ENCODE measurements at regions not wholly inside any gene's neighbourhood (a gene's known extent, or its start where the extent isn't known, plus 50 kb on each side); places are given as distances from the start of the nearest gene placed in this dataset.

DNA sequence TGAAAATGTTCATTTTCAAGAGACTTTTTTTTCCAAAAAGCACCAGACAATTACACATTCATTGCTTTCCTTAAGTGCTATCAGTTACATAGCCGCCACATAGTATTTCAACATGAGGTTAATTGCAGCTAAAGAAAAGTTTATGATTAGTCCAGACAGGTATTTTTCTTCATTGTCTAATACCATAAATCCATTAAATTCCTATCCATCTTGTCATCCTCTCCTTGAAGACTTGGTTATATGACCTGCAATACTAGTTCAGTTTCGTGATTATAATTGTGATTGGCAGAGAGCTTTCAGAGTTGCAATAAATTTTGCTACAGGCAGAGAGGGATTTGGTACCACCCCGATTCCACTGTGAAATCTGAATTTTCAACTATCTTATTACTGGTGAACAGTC, 437.7 kb downstream of the GPATCH2 start:
- no peak for DNase-seq

DNA sequence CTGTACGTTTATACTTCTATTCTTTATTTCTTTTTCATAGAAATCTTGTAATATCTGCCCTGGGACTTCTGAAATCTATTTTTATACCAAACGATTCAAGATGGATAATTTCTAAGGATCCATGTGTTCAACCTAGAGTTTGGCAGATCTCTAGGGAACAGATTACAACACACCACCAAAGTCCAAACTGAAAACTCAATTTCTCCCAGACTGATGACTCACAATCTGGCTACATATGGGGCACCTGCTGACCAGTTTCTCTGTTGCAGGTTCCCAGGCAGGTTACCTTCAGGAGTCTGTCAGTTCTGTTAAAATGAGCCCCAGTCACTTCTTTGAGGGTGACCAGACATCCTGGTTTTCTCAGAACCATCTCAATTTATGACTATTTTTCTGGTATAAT, 439.4 kb downstream of the GPATCH2 start:
- no peak for DNase-seq

DNA sequence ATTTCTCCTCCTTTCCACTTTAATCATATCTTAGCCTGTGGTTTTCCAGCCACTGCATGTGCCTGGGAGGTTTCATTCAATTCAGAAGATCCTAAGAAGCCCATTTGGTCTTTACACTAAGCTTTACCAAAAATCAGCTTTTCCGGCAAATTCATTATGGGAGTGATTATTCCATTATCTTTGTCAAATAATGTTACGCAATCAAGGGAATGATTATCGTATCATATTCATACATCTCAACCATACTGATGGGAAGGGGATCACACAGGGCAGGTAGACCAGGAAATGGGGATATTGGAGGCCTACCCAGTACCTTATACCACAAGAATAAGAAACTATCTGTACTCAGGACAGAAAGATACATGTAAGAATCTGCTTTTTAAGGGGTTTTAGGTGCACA, 440.5 kb downstream of the GPATCH2 start:
- DNase-seq, result no peak

DNA sequence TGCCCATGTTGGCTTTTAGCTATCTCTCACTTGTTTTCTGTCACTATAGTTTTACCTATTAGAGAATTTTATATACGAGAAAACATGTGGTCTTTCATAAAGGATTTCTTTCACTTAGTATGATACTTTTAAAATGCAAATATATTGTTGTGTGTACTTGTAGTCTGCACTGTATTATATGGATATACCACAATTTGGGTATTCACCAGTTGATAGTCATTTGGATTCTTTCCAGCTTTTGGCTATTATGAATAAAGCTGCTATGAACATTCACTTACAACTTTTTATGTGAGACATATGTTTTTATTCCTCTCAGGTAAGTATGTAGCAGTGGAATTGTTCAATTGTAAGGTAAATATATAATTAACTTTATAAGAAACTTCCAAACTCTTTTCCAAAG, 441.5 kb downstream of the GPATCH2 start:
- no peak for DNase-seq

DNA sequence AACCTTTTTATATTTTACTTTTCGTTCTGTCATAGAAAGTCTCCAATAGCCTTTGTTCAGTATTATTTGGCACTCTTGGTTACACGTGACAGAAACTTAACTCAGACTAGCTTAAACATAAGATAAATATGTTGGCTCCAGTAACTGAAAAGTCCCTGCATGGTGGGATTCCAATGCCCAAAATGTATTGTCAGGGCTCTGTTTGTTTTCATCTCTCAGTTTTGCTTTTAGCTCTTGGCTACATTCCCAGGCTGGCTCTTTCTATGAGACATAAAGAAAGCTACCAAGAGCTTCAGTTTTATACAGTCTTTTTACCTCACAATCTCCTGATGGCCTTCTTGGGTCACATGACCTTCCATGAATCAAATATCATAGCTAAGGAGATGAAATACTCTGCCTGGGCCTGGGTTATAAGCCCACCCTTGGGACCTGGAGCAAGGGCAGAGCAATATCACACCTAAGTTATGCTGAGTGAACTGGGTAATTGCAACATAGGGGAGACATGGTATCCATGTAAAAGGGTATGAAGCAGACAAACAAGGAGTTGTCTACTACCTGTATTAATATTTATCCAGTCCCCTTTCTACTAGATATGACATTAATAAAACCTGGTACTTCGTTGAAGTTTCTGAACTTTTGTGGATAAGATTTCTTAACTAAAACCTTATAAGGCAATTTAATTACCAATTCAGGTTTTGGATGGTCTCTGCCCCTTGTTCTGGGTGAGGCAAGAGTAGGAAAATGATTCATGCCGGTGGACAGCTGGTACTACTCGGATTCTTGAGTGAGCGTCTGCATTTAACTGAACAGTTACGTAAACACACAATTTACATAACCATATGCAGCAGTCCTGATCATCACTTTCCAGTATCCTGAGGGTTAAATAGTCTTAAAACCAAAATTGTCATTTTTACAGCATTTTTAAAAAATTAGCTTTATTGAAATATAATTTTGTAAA, 442.3 kb downstream of the GPATCH2 start:
- DNase-seq, result no peak

DNA sequence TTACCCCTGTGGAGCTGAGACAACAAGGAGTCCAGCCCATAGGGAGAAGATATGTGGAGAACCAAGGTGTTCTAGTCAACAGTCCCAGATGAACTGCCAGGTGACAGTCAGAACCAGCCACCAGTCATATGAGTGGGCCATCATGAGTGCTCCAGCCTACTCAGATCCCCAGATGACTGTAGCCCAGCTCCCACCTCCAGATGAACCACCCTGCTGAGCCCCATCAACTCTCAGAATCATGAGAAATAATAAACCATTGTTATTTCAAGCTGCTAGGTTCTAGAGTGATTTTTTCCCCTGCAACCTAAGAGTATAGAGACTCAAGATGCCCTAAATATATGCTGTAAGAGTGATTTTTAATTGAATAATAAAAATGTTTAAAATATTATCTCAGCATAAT, 444.2 kb downstream of the GPATCH2 start:
- no peak for DNase-seq

DNA sequence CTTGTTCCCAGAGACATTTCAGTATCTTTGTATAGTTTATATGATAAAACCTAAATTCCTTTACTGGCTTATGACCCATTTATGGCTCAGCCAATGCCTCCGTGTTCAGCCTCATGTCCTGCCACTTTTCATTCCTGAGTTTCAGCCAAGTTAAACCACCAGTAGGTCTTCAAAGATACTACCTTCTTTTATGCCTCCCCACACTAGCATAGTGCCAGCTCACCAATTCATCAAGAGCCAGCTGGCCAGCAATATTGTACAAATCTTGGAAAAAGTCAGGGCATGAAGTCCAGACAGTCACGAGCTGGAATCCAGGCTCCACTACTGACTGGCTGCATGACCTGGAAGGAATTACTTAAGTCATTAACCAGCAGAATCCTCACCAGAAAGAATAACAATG, 446.0 kb downstream of the GPATCH2 start:
- no peak for DNase-seq

DNA sequence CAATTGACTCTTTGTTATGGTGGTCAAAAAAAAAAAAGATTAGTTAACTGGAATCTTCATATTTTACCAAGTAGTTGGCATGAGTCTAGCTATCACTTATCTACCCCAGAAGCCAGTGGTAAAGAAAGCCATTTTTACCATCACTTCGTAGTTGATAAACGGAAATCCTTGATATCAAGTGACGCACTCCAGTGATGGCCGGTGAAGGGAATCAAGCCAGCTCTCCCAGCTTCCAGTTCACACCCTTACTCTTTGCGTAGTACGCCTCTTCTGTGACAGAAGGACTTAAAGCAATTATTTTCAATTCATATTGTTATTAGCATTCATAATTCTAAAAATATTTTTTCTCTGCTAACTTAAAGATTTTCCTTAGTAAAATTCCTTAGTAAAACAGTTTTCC, 447.9 kb downstream of the GPATCH2 start:
- DNase-seq, result no peak

DNA sequence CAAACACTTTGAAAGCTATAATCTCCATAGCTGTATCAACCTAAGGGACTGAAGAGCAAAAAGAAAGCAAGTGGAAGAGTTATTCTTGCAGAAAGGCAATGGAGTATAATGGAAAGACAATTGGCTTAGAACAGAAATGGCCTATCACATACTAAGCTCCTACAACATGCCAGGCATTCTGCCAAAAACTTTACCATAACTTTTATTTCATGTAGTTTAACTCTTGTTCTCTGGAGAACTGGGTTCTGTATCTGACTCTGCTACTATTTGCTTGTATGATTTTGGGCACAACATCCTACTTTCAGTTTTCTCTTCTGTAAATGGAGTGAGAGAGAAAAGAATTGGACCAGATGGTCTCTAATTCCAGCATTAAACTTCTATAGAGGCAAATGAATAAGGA, 449.1 kb downstream of the GPATCH2 start:
- DNase-seq, result no peak

DNA sequence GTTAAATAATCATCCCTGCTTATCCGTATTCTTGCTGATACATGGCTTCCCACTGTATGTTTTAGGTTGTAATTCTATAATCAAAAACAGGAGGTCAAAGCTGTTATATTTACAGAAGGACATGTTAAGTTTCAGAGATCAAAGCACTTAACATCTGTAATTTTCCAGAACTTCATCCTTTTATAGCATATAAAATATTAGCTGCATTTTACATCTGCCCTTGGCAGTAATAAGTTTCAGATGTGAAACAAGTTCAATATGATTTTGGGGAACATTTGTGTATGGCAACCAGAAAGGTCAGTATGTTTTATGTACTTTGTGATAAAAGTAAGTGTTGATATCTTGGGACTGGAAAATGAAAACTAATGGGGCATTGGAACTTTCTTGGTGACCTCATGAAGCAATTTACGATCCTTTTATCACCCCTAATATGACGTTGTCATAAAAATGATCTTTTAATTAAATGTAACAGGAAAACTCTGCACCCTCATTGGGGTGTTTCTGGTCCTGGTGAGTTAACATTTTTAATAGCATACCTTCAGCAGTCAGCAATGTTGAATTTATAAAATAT, 449.6 kb downstream of the GPATCH2 start:
- no peak for DNase-seq

DNA sequence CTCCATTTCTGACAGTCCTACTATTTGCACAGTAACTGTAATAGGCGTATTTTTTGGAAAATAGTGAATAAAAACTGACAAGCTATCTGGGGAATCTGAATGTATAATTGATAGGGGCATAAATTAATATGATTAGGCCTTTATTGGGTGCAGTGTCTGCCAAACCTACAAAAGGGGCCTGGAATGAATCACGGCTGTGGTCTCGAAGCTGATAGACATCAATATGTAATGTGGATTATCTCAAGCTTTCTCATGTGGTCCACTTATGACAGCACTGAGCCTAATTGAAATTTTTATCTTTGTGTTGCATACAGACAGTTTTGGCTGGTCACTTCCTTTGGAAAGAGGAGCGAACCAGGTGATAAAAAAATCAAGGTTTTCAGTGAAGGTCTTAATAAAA, 450.4 kb downstream of the GPATCH2 start:
- no peak for DNase-seq

DNA sequence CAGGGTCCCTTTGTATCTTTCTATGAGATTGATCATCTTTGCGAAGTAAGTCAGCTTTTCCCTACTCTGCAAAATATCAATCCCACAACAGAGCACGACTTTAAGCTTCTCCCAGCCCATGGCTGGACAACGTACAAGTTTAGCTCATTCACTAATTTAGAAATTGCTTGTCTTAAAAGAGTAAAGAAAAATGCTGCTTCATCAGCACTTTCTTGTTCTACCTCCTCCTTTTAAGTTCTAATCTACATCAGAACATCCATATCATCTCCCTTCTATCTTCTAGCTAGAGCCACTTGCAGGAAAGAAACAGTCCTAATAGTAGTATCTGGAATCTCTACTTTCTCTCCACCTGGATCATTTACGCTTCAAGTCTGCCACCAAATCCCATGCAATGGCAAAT, 441.2 kb upstream of the ESRRG start:
- no peak for DNase-seq

DNA sequence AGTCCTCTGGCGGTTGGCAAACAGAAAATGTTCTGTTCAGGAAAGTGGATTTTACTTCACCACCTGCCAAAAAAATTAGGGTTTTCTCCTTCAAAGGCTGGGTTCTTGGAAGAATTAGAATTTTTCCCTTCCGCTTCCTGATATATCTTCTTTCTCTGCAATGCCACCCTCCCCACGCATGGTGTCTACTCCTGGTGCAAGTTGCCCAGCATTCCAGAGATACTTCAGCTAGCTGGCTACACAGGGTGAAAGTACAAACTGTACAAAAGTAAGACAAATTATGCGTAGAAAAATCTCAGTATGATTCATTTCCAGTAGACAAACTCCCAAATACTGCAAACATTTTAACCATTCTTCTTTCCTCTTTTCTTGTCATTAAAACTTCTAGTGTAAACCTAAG, 430.1 kb upstream of the ESRRG start:
- no peak for DNase-seq

DNA sequence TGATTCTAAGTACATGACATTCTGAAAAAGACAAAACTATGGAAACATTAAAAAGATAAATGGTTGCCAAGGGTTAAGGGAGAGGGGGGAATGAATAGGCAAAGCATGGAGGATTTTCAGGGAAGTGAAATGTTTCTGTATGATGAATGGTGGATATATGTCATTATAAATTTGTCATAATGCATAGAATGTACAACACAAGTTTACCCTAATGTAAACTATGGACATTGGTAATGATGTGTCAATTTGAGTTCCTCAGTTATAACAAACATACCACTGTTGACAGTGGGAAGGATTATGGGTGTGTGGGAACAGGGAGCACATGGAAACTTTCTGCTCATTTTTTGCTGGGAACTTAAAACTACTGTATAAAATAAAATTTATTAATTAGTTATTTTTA, 427.1 kb upstream of the ESRRG start:
- DNase-seq, result no peak

DNA sequence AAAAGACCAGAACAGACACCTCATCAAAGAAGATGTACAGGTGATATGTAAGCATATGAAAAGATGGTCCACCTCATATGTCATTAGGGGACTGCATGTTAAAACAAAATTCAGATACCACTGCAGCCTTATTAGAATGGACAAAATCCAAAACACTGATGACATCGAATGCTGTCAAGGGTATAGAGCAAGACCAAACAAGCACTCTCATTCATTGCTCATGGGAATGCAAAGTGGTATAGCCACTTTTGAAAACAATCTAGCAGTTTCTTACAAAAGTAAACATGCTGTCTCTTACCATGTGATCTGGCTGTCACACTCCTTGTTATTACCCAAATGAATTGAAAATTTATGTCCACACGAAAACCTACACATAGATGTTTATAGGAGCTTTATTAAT, 426.6 kb upstream of the ESRRG start:
- DNase-seq, result no peak

DNA sequence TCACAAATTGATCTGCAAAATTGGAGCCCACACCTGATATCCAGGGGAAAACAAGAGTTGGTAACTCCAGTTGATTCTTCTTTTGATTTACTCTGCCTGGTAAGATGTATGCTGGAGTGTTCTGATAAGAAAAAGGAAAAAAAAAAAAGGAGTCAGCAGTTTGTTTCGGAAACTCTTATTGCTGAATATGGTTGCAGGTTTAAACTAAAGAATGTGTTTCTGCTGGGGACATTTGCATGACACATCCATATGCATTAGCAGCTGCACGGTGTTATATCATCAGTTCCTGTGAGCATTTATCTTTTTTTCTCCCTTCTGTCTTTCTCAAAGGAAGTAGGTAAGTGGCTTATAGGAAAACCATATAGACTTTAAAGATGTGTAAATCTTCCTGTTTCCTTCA, 418.5 kb upstream of the ESRRG start:
- no peak for DNase-seq

DNA sequence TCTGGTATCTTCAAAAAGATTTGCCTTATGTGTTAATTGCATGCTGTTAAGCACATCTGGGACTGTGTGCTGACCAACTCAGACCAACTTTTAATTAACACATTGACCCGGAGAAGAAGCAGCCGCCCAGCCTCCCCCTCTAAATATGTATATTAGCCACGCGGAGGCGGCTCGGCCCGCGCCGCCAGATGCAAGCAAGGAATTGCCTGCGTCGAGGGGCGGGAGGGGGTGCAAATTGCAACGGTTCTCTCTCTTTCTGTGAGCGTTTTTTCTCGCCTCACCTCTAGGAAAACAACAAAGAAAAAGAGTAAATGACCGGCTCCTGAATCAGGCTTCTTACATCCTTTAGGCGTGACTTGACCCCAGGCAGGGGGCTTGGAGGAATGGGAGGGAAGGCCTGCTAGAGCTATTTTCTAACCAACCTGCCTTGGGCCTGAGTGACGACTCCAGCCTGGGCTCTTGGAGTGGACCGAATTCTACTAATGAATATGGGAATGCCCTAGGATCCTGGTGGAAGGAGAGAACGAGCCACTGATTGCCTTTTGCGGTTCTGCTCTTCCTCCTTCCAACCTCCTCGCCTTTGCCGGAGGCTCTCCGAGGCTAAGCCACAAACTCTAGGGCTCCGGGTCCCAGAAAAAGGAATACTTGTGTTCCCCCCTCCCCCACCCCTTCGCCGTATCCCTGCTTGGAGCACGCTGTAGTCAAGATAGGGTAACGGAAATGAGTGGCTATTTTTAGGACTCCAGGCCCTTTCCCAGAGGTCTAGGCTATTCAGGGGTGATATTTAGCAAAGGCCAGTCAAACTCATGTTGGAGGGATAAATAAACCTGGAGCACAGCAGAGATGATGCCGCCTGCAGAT, 417.0 kb upstream of the ESRRG start:
- DNase-seq, result no peak

DNA sequence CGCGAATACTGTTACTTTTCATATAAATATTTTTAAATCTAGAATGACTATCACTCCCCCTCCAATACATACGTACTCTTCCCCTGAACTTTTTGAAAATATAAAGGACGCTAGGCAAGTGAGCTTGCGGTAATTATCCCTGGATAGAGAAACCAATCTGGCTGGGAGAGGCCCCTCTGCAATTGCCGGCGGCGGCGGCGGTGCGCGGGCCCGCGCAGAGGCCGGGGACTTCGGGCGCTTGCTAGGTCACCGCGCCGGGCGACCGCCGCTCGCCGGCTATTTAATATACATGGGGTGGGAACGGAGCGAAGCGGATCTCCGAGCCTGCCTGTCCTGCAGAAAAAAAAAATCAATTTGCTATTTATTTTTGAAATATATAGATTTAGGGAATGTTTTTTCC, 416.3 kb upstream of the ESRRG start:
- no peak for DNase-seq

DNA sequence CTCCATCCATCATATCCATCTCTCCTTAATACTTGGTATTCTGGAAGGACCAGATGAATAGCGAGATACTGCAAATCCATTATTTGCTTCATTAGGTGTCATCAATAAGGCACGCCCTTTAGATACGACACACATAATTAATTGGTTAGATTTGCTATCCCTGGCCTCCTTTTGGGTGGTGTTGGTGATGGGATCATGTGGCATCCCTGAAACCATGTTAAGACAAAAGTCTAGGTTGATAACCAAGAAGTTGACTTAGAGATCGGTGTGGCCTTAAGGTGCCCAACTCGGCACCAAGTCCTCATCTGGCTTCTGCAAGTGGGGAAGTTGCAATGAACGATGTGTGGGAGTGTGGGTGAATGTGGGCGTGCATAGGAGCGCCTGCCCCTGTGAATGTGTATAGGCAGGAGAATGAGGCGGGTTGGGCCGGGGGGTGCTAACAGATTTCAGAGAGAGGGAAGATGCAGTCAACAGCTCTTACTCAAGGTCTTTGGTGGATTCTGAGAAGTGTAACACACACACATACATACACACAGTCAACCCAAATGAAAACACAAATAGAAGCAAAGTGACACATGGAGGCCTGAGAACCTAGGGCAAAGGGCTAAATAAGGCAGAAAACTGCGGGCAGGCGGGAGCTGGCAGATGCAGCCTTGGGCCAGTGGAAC, 415.7 kb upstream of the ESRRG start:
- DNase-seq, result no peak

DNA sequence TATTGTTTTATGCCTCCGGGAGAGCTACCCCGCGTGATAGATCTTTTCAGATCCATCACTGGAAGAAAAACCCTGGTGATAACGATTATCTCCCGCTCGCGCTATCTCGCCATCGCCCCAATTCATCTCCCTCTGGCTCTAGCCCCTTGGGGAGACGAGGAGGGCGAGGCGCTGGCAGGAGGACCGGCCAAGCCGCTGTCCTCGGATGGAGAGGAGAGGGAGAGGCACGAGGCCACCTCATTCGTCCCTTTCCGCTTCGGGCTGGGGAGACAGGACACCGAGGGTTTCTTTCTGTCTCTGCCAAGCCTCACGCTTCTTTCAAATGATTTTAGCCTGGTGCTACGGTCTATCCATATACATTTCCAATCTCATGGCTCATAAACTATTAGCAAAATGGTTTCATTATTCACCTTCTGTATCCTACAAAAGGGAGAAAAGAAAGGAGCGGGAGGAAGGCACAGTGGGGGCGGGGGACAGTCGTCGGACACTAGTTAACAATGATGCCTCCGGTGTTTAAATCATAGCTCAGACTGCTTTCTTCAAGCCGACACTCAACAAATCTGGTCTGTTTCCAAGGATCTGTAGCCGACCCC, 415.0 kb upstream of the ESRRG start:
- DNase-seq, result no peak

DNA sequence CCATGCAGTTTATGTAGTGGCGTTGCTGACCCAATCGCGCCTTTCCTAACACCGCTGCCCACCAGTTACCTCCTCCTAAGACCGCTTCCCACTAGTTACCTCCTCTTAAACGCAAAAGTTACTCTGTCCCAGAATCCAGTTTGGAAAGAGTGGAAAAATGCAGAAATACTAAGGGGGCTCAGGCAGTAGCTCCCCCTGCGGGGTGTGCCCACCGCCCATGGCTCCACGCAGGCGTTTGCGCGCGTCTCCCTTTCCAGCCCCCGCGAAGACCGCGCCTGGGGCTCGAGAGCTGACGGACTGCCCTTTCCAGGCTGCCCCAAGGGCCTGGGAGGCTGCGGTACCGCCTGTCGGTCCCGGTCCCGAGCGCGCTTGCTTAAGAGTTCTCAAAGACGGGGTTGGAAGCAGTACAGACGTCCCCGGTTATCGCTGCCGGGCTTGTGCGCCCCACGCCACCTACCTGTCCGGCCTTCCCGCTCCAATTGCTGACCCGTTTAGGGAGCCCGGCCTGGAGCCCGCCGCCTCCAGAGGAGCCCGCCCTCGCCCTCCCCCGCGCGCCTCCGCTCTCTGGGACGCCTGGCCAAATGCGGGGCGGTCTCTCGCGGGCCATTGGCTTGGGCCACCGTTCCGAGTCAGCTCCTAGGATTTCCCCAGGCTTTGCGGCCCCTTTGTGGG, 414.1 kb upstream of the ESRRG start:
- DNase-seq, result no peak

DNA sequence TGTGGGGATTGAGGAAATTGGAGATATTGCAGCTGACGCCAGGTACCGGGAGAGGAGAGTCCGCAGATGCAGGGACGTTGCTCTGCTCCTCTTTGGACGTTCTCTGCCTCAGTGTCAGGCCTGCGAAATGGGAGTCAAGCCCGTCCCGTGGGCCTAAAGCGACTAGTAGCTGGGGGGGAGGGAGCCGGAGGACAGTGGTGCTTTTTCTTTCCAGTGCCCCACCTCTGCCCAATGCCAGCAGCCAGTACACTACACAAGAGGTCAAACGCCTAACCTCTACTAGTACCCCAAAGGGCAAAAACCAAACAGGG, 413.6 kb upstream of the ESRRG start:
- no peak for DNase-seq
